ENCODE measurements at regions not wholly inside any gene's neighbourhood (a gene's known extent, or its start where the extent isn't known, plus 50 kb on each side); places are given as distances from the start of the nearest gene placed in this dataset.

GRCh38 chr11:104467404-104467803, 303.5 kb upstream of the PDGFD start:
- Histone ChIP-seq H3K36me3 (replicated peaks) (no peaks in the 10 kb centered on the region), H3K4me3 (ENCODE audit: low read depth, low read length) (no peak overlapping the region), H3K27ac (no peak overlapping the region), H3K27me3 (replicated peaks) (no peaks in the 10 kb centered on the region)
- TF ChIP-seq, protein P1, sequence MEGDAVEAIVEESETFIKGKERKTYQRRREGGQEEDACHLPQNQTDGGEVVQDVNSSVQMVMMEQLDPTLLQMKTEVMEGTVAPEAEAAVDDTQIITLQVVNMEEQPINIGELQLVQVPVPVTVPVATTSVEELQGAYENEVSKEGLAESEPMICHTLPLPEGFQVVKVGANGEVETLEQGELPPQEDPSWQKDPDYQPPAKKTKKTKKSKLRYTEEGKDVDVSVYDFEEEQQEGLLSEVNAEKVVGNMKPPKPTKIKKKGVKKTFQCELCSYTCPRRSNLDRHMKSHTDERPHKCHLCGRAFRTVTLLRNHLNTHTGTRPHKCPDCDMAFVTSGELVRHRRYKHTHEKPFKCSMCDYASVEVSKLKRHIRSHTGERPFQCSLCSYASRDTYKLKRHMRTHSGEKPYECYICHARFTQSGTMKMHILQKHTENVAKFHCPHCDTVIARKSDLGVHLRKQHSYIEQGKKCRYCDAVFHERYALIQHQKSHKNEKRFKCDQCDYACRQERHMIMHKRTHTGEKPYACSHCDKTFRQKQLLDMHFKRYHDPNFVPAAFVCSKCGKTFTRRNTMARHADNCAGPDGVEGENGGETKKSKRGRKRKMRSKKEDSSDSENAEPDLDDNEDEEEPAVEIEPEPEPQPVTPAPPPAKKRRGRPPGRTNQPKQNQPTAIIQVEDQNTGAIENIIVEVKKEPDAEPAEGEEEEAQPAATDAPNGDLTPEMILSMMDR (IDR thresholded peaks at IDR 0.05; ENCODE audit: low read depth, low read length, missing control alignments) = no peak
- DNase-seq = peak; percentile 61
- in situ Hi-C loops (cut with HindIII; ENCODE audit: low pct_ligation_motif_present, low sequenced_read_pairs) = no loop called here

GRCh38 chr11:104465321-104465720, 301.4 kb upstream of the PDGFD start:
- in situ Hi-C loops (cut with HindIII; ENCODE audit: low pct_ligation_motif_present, low sequenced_read_pairs) = no loop called here
- TF ChIP-seq, protein P1 (IDR thresholded peaks at IDR 0.05; ENCODE audit: low read depth, low read length, missing control alignments) = no peak

DNA sequence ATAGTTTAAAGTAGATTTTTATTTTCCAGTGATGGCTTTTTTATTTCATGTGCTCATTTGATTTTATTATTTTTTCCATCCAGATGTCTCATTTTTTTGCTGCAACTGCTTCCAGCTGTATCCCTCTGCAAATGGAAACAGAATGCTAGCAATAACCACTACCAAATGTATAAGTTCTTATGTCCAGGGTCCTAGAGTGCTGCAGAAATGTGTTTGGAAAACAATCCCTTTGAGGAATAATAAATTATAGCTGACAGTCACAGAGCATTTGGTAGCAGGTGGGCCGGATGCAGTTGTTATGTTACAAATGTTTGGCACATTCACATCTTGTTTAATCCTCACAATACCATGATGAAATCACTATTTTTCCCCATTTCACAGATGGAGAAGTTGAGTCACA, 300.7 kb upstream of the PDGFD start:
- in situ Hi-C loops (cut with HindIII; ENCODE audit: low pct_ligation_motif_present, low sequenced_read_pairs) = no loop called here
- Histone ChIP-seq H3K4me3 (ENCODE audit: low read depth, low read length) (no peak overlapping the region), H3K27ac (no peak overlapping the region), H3K27me3 (replicated peaks) (no peaks in the 10 kb centered on the region), H3K36me3 (replicated peaks) (no peaks in the 10 kb centered on the region)
- no peak for DNase-seq
- TF ChIP-seq, protein P1 (IDR thresholded peaks at IDR 0.05; ENCODE audit: low read depth, low read length, missing control alignments) = no peak

More at GRCh38 chr11:104465321-104465720, 301.4 kb upstream of the PDGFD start:
- H3K27me3 ChIP-seq (replicated peaks) = no peaks in the 10 kb centered on the region
- H3K36me3 ChIP-seq (replicated peaks) = no peaks in the 10 kb centered on the region
- no peak for DNase-seq
- H3K27ac ChIP-seq = no peak overlapping the region
- no peak overlapping the region for H3K4me3 ChIP-seq (ENCODE audit: low read depth, low read length)

DNA sequence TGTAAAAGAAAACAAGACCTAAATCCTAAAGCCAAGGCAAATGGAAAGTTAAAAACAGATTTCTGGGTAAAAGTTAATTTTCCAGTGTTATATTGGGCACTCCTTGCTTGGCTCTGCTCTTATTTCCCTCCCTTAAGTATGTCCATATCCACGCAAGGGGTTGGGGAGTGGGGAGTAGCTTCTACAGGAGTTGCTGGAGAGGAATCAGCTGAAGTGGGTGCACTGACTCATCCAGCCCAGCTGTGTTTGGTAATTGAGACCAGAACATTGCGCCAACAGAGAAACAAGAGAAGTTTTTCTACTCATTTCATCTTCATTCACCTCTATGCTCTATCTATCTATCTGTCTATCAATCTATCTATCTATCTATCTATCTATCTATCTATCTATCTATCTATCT, 298.4 kb upstream of the PDGFD start:
- DNase-seq = peak; percentile 49
- in situ Hi-C loops (cut with HindIII; ENCODE audit: low pct_ligation_motif_present, low sequenced_read_pairs) = no loop called here
- Histone ChIP-seq H3K36me3 (replicated peaks) (no peaks in the 10 kb centered on the region), H3K27me3 (replicated peaks) (no peaks in the 10 kb centered on the region), H3K4me3 (ENCODE audit: low read depth, low read length) (no peak overlapping the region), H3K27ac (no peak overlapping the region)
- TF ChIP-seq, protein P1 (IDR thresholded peaks at IDR 0.05; ENCODE audit: low read depth, low read length, missing control alignments) = no peak

- Histone ChIP-seq H3K36me3 (replicated peaks) (no peaks in the 10 kb centered on the region), H3K27ac (peak overlapping the region; percentile 40), H3K4me3 (ENCODE audit: low read depth, low read length) (no peak overlapping the region), H3K27me3 (replicated peaks) (no peaks in the 10 kb centered on the region)
- in situ Hi-C loops (cut with HindIII; ENCODE audit: low pct_ligation_motif_present, low sequenced_read_pairs) = no loop called here
- no peak for DNase-seq
- TF ChIP-seq, protein P1 (IDR thresholded peaks at IDR 0.05; ENCODE audit: low read depth, low read length, missing control alignments) = no peak
Measured at GRCh38 chr11:104451197-104451893, 287.4 kb upstream of the PDGFD start.

DNA sequence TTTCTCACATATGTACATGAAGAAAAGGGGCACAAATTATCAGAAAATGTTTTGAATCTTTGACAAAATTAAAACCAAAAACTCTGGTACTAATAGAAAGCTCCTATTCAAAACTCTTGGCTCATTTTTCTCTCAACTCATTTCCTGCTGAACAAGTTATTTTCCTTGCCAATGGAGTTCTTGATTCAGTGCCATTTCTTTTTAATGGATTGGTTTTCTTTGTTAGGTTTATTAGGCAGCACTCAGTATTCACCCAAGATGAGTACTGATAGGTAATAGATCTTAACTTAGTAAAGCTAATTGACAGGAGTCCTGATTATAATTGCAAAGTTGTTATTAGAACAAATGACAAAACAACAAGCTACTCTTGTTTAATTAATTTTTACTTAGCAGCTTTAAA, 279.4 kb upstream of the PDGFD start:
- Histone ChIP-seq H3K27ac (no peak overlapping the region), H3K27me3 (replicated peaks) (no peaks in the 10 kb centered on the region), H3K4me3 (ENCODE audit: low read depth, low read length) (no peak overlapping the region), H3K36me3 (replicated peaks) (no peaks in the 10 kb centered on the region)
- in situ Hi-C loops (cut with HindIII; ENCODE audit: low pct_ligation_motif_present, low sequenced_read_pairs) = no loop called here
- no peak for DNase-seq
- TF ChIP-seq, protein P1 (IDR thresholded peaks at IDR 0.05; ENCODE audit: low read depth, low read length, missing control alignments) = no peak
